GM12874 (cell line): ENCODE measurements at regions not wholly inside any gene's neighbourhood (a gene's known extent, or its start where the extent isn't known, plus 50 kb on each side); places are given as distances from the start of the nearest gene placed in this dataset.

Source experiments
- TF ChIP-seq, protein P1 (sequence below): IDR thresholded peaks from 2 replicates; pipeline ENCODE4 v1.5.1; 2011; ENCODE audit warnings: low read depth, mild to moderate bottlenecking, control low read depth, low read length, moderate library complexity; ENCODE audit not compliant: insufficient read depth

- TF ChIP-seq, protein P1, sequence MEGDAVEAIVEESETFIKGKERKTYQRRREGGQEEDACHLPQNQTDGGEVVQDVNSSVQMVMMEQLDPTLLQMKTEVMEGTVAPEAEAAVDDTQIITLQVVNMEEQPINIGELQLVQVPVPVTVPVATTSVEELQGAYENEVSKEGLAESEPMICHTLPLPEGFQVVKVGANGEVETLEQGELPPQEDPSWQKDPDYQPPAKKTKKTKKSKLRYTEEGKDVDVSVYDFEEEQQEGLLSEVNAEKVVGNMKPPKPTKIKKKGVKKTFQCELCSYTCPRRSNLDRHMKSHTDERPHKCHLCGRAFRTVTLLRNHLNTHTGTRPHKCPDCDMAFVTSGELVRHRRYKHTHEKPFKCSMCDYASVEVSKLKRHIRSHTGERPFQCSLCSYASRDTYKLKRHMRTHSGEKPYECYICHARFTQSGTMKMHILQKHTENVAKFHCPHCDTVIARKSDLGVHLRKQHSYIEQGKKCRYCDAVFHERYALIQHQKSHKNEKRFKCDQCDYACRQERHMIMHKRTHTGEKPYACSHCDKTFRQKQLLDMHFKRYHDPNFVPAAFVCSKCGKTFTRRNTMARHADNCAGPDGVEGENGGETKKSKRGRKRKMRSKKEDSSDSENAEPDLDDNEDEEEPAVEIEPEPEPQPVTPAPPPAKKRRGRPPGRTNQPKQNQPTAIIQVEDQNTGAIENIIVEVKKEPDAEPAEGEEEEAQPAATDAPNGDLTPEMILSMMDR = no peak
These were observed 122.4 kb downstream of the AKAP11 start for GRCh38 chr13:42394361-42394708.

GRCh38 chr13:42394711-42395085, 122.7 kb downstream of the AKAP11 start:
- TF ChIP-seq, protein P1 = no peak

DNA sequence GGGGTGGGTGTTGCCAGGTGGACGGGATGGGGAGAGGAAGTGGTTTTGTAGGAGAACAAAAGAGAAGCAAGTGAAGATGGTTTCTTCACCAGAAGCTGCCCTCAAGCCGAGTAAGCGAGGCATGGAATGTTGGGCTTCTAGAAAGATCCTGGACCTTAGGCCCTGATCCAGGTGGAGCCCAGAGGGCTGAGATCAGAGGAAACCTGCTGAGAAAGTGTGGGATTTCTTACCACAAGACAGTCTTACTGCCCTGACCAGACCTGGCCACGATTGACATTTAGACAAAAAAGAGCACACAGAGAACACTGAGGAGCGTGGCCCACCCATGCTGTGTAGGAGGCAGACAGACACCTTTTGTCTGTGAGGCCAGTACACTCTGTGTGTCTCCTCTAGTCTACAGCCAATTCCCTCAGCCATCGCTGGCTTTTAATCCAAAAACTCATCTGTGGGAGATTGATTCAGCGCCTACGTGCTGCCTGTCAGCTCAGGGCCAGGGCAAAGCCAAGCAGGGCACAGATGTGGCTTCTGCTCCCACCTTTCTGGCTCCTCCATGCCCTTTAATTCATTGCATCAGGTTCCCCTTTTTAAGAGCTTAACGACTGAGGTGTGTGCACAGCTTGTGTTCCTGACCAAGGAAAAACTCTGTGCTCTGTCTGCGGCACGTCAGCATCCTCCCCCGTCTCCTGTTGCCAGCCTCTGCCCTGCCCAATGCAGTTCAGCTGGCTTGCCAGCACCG, 123.3 kb downstream of the AKAP11 start:
- TF ChIP-seq, protein P1 = no peak

DNA sequence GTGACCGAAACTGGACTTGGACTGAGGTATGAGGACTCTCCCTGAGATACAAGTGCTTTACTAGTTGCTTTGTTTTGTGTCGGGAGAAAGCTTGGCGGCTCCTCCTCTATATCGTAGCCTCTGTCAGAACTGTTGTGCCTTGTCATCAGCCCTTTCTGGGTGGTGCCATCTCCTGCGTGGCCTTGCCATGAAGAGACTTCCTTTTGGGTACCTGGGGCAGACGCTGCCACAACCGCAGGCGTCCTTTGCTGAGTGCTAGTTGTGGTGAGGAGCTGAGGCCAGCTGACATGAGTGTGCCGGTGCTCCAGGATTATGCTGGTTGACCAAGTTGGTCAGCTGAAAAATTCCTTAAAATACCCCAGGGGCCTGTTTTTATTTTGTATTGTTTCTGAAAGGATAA, 124.5 kb downstream of the AKAP11 start:
- TF ChIP-seq, protein P1 = no peak

- TF ChIP-seq, protein P1 = no peak
These were observed 125.1 kb downstream of the AKAP11 start for GRCh38 chr13:42396901-42397655.

- TF ChIP-seq, protein P1 = no peak
These were observed 126.6 kb downstream of the AKAP11 start for GRCh38 chr13:42398533-42398932.

DNA sequence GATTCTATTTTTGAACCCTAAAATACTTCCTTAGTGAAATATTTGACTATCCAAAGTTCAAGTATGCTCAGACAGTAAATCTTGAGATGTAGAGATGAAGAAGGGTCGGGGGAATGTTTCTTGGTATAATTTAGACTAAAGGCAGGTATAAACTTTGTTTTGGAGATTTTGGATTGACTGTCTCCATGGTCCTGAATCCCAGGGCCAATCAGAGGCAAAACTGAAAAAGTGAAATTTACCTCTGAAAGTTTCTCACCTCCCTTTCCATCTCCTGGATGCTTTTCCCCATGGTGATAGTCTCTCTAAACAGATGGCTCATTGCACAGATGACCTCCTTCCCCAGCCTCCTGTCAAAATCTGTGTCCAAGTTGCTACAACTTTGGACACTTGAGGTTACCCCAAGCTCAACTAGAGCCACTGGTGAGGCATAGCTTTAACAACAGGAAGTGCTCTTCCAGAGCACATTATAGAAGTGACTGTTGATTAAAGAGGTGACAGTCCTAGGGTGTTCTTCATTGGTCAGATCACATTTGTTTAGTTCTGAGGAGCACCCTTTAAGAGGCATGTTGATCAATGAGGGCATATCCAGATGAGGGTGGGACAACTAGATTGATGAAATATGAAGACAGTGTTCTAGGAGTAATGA, 128.4 kb downstream of the AKAP11 start:
- TF ChIP-seq, protein P1 = no peak
